Astrocyte (in vitro differentiated cells and primary cell): ENCODE measurements at regions not wholly inside any gene's neighbourhood (a gene's known extent, or its start where the extent isn't known, plus 50 kb on each side); places are given as distances from the start of the nearest gene placed in this dataset.

Experiments used
- DNase-seq: peaks from one replicate; pipeline ENCODE4 v3.0.0-alpha.2; 2010; ENCODE audit warnings: low read depth
- FAIRE-seq: peaks from 2 replicates; lab custom pipeline; 2011; peaks lifted over from hg19 to GRCh38; lab: Jason Lieb, UNC
- H2AFZ ChIP-seq: 2 replicates; pipeline ENCODE4 v1.6.0; 2012; ENCODE audit warnings: low read depth, low read length, inconsistent platforms
- H3K27ac ChIP-seq: 2 replicates; pipeline ENCODE4 v1.5.1; 2011; ENCODE audit warnings: low read depth, low read length, inconsistent platforms
- H3K27me3 ChIP-seq: 2 replicates; pipeline ENCODE4 v1.6.0; 2011; ENCODE audit warnings: low read length, inconsistent platforms; ENCODE audit not compliant: insufficient read depth
- H3K36me3 ChIP-seq: 2 replicates; pipeline ENCODE4 v1.5.1; 2011; ENCODE audit warnings: low read length, inconsistent platforms; ENCODE audit not compliant: insufficient read depth
- H3K4me1 ChIP-seq: 2 replicates; pipeline ENCODE4 v1.5.1; 2011; ENCODE audit warnings: low read length, inconsistent platforms; ENCODE audit not compliant: insufficient read depth
- H3K4me2 ChIP-seq: 2 replicates; pipeline ENCODE4 v1.6.0; 2012; ENCODE audit warnings: low read length, inconsistent platforms
- H3K4me3 ChIP-seq: 2 replicates; pipeline ENCODE4 v1.5.1; 2011; ENCODE audit warnings: low read depth, mild to moderate bottlenecking, low read length, inconsistent platforms; ENCODE audit not compliant: insufficient read depth
- H3K79me2 ChIP-seq: 2 replicates; pipeline ENCODE4 v1.6.0; 2012; ENCODE audit warnings: mild to moderate bottlenecking, low read length, inconsistent platforms; ENCODE audit not compliant: insufficient read depth
- H3K9ac ChIP-seq: 2 replicates; pipeline ENCODE4 v1.6.0; 2012; ENCODE audit warnings: mild to moderate bottlenecking, low read length, inconsistent platforms
- H3K9me3 ChIP-seq: 2 replicates; pipeline ENCODE4 v1.5.1; 2012; ENCODE audit warnings: low read depth, mild to moderate bottlenecking, low read length, inconsistent platforms; ENCODE audit not compliant: insufficient read depth
- H4K20me1 ChIP-seq: 2 replicates; pipeline ENCODE4 v1.6.0; 2012; ENCODE audit warnings: low read length, inconsistent platforms; ENCODE audit not compliant: insufficient read depth
- H3K27ac Mint-ChIP-seq: one replicate; pipeline ENCODE4 v1.8.0; 2021; ENCODE audit warnings: mild to moderate bottlenecking, mixed read lengths; ENCODE audit not compliant: unreplicated experiment
- H3K27me3 Mint-ChIP-seq: one replicate; pipeline ENCODE4 v1.8.0; 2021; ENCODE audit warnings: low read depth, mixed read lengths; ENCODE audit not compliant: unreplicated experiment
- H3K36me3 Mint-ChIP-seq: one replicate; pipeline ENCODE4 v1.8.0; 2021; ENCODE audit warnings: low read depth, mixed read lengths; ENCODE audit not compliant: unreplicated experiment
- H3K4me1 Mint-ChIP-seq: one replicate; pipeline ENCODE4 v1.8.0; 2021; ENCODE audit warnings: low read depth, mixed read lengths; ENCODE audit not compliant: unreplicated experiment
- H3K4me3 Mint-ChIP-seq: one replicate; pipeline ENCODE4 v1.8.0; 2021; ENCODE audit warnings: mild to moderate bottlenecking, moderate library complexity, mixed read lengths; ENCODE audit not compliant: unreplicated experiment
- H3K9me3 Mint-ChIP-seq: one replicate; pipeline ENCODE4 v1.8.0; 2021; ENCODE audit warnings: mild to moderate bottlenecking, mixed read lengths; ENCODE audit not compliant: unreplicated experiment
- CTCF ChIP-seq: IDR thresholded peaks from 2 replicates; pipeline ENCODE4 v1.5.1; 2011; ENCODE audit warnings: low read depth, mild to moderate bottlenecking, inconsistent platforms, low read length, moderate library complexity; ENCODE audit not compliant: insufficient read depth
- EZH2 ChIP-seq: IDR thresholded peaks from 2 replicates; pipeline ENCODE4 v1.6.1; 2012; ENCODE audit warnings: mild to moderate bottlenecking, low read length, inconsistent platforms; ENCODE audit not compliant: insufficient read depth

GRCh38 chr2:186024921-186025320 is 286.3 kb downstream of the FSIP2 start:
- H3K9me3 Mint-ChIP-seq: no peaks in the 10 kb centered on the region
- no peaks in the 10 kb centered on the region for H3K36me3 ChIP-seq
- no peak for FAIRE-seq

GRCh38 chr2:186027922-186028321 is 289.3 kb downstream of the FSIP2 start:
- DNase-seq: no peak
- Mint-ChIP-seq H3K27ac (no peak overlapping the region), H3K4me3 (no peak overlapping the region), H3K4me1 (no peaks in the 10 kb centered on the region), H3K27me3 (no peaks in the 10 kb centered on the region), H3K36me3 (no peaks in the 10 kb centered on the region), H3K9me3 (no peaks in the 10 kb centered on the region)
- Histone ChIP-seq H3K9me3 (no peaks in the 10 kb centered on the region), H3K4me2 (no peak overlapping the region), H3K27ac (no peak overlapping the region), H3K79me2 (no peaks in the 10 kb centered on the region), H4K20me1 (no peaks in the 10 kb centered on the region), H3K27me3 (no peaks in the 10 kb centered on the region), H3K36me3 (no peaks in the 10 kb centered on the region), H3K9ac (no peak overlapping the region), H3K4me3 (no peak overlapping the region), H3K4me1 (no peaks in the 10 kb centered on the region), H2AFZ (no peak overlapping the region)
- FAIRE-seq: no peak
- TF ChIP-seq CTCF: no peak
- TF ChIP-seq EZH2: no peak

More at GRCh38 chr2:186024921-186025320, 286.3 kb downstream of the FSIP2 start:
- H3K4me3 ChIP-seq: no peak overlapping the region
- no peaks in the 10 kb centered on the region for H3K79me2 ChIP-seq
- no peak overlapping the region for H3K4me2 ChIP-seq
- H3K4me3 Mint-ChIP-seq: no peak overlapping the region
- no peak overlapping the region for H3K9ac ChIP-seq
- H3K27me3 Mint-ChIP-seq: no peaks in the 10 kb centered on the region
- no peaks in the 10 kb centered on the region for H3K36me3 Mint-ChIP-seq
- H3K27ac Mint-ChIP-seq: no peak overlapping the region
- H2AFZ ChIP-seq: no peak overlapping the region
- H3K4me1 ChIP-seq: no peaks in the 10 kb centered on the region
- no peaks in the 10 kb centered on the region for H3K4me1 Mint-ChIP-seq
- H3K27ac ChIP-seq: no peak overlapping the region
- no peaks in the 10 kb centered on the region for H3K27me3 ChIP-seq
- TF ChIP-seq EZH2 (no peak), CTCF (no peak)
- H3K9me3 ChIP-seq: no peaks in the 10 kb centered on the region
- no peak for DNase-seq
- H4K20me1 ChIP-seq: no peaks in the 10 kb centered on the region

- no peak overlapping the region for H3K27ac ChIP-seq
- H3K4me2 ChIP-seq: no peak overlapping the region
- no peak overlapping the region for H3K9ac ChIP-seq
- no peaks in the 10 kb centered on the region for H3K79me2 ChIP-seq
- no peaks in the 10 kb centered on the region for H3K4me1 ChIP-seq
- Mint-ChIP-seq H3K36me3 (no peaks in the 10 kb centered on the region), H3K4me1 (no peaks in the 10 kb centered on the region), H3K9me3 (no peaks in the 10 kb centered on the region), H3K4me3 (no peak overlapping the region), H3K27ac (no peak overlapping the region), H3K27me3 (no peaks in the 10 kb centered on the region)
- H2AFZ ChIP-seq: no peak overlapping the region
- H3K27me3 ChIP-seq: no peaks in the 10 kb centered on the region
- no peak overlapping the region for H3K4me3 ChIP-seq
- no peak for DNase-seq
- no peaks in the 10 kb centered on the region for H3K36me3 ChIP-seq
- no peak for FAIRE-seq
- TF ChIP-seq CTCF: no peak
- TF ChIP-seq EZH2: no peak
- H4K20me1 ChIP-seq: no peaks in the 10 kb centered on the region
- no peaks in the 10 kb centered on the region for H3K9me3 ChIP-seq
Observed at GRCh38 chr2:186031229-186031628, 292.6 kb downstream of the FSIP2 start.
